ENCODE measurements at regions not wholly inside any gene's neighbourhood (a gene's known extent, or its start where the extent isn't known, plus 50 kb on each side); places are given as distances from the start of the nearest gene placed in this dataset.
"Not testable (repeated sequence)": the region's sequence is repeated elsewhere in the genome, so short reads cannot be mapped to it uniquely, and the experiment has no call there.

DNA sequence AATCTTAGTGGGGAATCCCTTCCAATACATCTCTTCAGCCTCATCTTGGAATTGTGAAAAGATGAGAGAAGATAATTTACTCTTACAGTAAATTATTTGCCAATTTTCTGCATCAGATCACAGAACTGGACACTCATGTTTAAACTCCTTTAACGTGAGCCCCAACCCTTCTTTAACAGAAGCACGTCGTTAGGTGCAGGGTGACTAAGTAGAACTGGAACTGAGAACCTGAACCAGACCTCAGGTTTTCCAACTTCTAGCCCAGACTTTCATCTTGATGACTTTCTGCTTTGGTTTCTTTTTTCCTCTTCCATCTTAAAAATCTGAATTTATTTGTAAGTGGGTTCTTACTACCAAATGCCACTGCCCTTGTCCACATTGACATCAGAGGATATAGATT lies 57.2 kb upstream of the LYZL2 start:
- H3K27ac ChIP-seq: no peak overlapping the region
- no peaks in the 10 kb centered on the region for H3K79me2 ChIP-seq
- H3K9ac ChIP-seq: no peak overlapping the region
- no peak overlapping the region for H3K4me2 ChIP-seq (ENCODE audit: low read length)
- H3K4me3 ChIP-seq (ENCODE audit: low read depth, low read length): no peak overlapping the region
- TF ChIP-seq CTCF (IDR thresholded peaks at IDR 0.05): no peak
- no peaks in the 10 kb centered on the region for H3K27me3 ChIP-seq (ENCODE audit: control insufficient read depth, insufficient read depth, low read length)
- H3K36me3 ChIP-seq (ENCODE audit: control insufficient read depth, insufficient read depth, low read length): no peaks in the 10 kb centered on the region
- no peaks in the 10 kb centered on the region for H3K9me3 ChIP-seq (ENCODE audit: control insufficient read depth, low read length)
- H3K4me1 ChIP-seq: no peaks in the 10 kb centered on the region
- H2AFZ ChIP-seq: no peak overlapping the region

GRCh38 chr10:30683496-30683895 lies 53.9 kb upstream of the LYZL2 start:
- H3K36me3 ChIP-seq (ENCODE audit: control insufficient read depth, insufficient read depth, low read length): no peaks in the 10 kb centered on the region
- no peaks in the 10 kb centered on the region for H3K79me2 ChIP-seq
- no peak overlapping the region for H3K27ac ChIP-seq
- H2AFZ ChIP-seq: no peak overlapping the region
- TF ChIP-seq CTCF (IDR thresholded peaks at IDR 0.05): no peak
- no peak overlapping the region for H3K4me3 ChIP-seq (ENCODE audit: low read depth, low read length)
- H3K4me2 ChIP-seq (ENCODE audit: low read length): no peak overlapping the region
- H3K9me3 ChIP-seq (ENCODE audit: control insufficient read depth, low read length): no peaks in the 10 kb centered on the region
- H3K27me3 ChIP-seq (ENCODE audit: control insufficient read depth, insufficient read depth, low read length): no peaks in the 10 kb centered on the region
- H3K9ac ChIP-seq: no peak overlapping the region
- no peaks in the 10 kb centered on the region for H3K4me1 ChIP-seq

DNA sequence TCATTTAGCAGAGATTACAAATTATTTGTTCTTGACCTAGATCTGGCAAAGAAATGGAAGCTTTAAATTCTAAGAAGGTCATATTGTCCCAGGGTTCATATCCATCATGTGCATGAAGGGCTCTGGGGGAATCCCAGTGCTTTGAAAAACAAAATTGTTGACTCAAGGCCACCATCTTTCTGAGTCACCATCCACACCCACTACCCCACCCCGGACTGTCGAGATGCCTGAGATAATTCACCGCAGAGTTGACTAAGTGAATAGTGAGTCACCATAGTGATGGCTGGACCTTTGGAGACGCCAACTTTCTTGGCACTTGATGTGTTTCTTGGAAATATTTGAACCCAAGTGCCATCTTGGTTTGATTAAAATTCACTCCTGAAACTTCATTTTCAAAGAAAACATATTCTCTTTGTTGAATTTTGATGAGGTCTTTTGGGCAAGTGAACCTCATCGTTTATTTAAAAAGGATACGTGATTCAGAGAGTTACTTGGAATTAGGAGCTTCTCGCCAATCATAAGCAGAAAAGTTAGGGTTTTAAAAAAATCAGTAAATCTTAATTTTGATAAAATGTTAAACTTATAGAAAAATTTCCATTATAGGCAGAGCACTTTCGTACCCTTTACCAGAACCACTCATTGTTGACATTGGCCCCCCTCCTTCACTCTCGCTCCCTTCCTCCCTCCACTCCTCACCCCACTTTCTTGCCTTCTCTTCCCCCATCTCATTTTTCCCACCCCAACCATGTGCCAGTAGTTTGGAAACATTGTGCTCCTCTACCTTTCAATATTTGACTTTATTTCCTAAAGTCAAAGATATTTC lies 53.0 kb upstream of the LYZL2 start:
- not testable (repeated sequence) for H3K79me2 ChIP-seq, H3K27ac ChIP-seq

DNA sequence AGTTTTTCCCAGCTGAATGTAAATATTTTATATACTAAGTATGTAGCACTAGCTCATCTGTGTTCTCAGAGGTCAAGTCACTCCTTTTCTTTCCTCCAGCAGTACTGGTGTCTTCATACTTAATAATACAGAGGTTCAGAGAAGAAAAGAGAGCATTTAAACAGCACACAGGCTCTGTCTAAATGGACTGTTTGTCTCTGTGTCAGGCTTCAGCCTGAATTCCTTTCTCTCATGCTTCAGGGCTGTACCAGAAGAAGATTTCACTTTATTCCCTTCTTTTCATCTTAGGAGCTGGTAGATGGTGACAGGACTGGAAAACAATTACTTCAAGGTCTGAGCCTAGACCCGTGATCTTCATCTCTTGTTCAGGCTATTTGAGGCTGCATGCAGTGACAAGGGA lies 51.4 kb upstream of the LYZL2 start:
- no peaks in the 10 kb centered on the region for H3K4me1 ChIP-seq
- no peaks in the 10 kb centered on the region for H3K36me3 ChIP-seq (ENCODE audit: control insufficient read depth, insufficient read depth, low read length)
- H3K79me2 ChIP-seq: no peaks in the 10 kb centered on the region
- H3K4me3 ChIP-seq (ENCODE audit: low read depth, low read length): no peak overlapping the region
- H3K4me2 ChIP-seq (ENCODE audit: low read length): no peak overlapping the region
- no peak overlapping the region for H3K9ac ChIP-seq
- no peak overlapping the region for H2AFZ ChIP-seq
- no peak overlapping the region for H3K27ac ChIP-seq
- H3K9me3 ChIP-seq (ENCODE audit: control insufficient read depth, low read length): no peaks in the 10 kb centered on the region
- no peak for TF ChIP-seq CTCF (IDR thresholded peaks at IDR 0.05)
- no peaks in the 10 kb centered on the region for H3K27me3 ChIP-seq (ENCODE audit: control insufficient read depth, insufficient read depth, low read length)

More for the DNA sequence above, 53.0 kb upstream of the LYZL2 start:
- not testable (repeated sequence) for H3K36me3 ChIP-seq (ENCODE audit: control insufficient read depth, insufficient read depth, low read length); H3K27me3 ChIP-seq (ENCODE audit: control insufficient read depth, insufficient read depth, low read length); H3K9ac ChIP-seq; H3K4me3 ChIP-seq (ENCODE audit: low read depth, low read length); H2AFZ ChIP-seq; H3K4me1 ChIP-seq; H3K9me3 ChIP-seq (ENCODE audit: control insufficient read depth, low read length); H3K4me2 ChIP-seq (ENCODE audit: low read length)

Measured in parathyroid adenoma (tissue), 2 donors.